DMS153 treated with DMSO at 0.1 percent for 48 hours (cell line): ENCODE measurements at regions not wholly inside any gene's neighbourhood (a gene's known extent, or its start where the extent isn't known, plus 50 kb on each side); places are given as distances from the start of the nearest gene placed in this dataset.

Experiments
- DNase-seq: peaks from one replicate; lab custom pipeline; 2025; ENCODE audit not compliant: unreplicated experiment; lab: John Stamatoyannopoulos, UW

- no peak for DNase-seq
Observed at GRCh38 chr11:32003335-32003734, 87.5 kb upstream of the RCN1 start.

GRCh38 chr11:32002311-32002710 is 88.6 kb upstream of the RCN1 start:
- no peak for DNase-seq

- no peak for DNase-seq
Observed at GRCh38 chr11:31997955-31998354, 92.9 kb upstream of the RCN1 start.

DNA sequence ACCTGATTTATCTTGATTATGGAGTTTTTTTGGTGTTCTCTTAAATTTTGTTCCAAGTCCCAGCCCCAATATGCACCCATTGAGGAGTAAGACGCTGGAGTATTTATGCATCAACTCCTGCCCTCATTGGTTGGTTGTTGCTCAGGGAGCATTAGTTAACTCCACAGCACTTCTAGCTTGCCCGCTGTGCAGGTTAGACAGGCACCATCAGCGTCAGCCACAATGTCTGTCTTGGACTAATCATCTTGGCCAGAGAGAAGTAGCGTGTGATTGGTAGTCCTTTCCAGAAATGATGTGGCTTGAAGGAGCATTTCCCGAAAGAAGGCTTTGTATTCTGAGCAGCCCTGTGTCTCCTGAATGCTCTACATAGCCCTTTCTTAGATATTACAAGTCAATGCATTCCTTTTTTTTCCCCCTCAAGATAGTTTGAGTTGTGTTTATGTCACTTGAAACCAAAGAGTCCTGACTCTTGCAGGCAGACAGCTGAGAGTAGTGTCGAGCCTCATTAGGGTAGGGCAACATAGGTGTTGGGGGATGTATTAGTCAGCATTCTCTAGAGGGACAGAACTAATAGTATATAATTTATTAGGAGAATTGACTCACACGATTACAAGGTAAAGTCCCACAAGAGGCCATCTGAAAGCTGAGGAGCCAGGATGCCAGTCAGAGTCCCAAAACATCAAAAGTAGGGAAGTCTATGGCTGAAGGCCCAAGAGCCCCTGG is 94.6 kb upstream of the RCN1 start:
- DNase-seq, result no peak

GRCh38 chr11:31995525-31996094 is 95.3 kb upstream of the RCN1 start:
- DNase-seq, result no peak

DNA sequence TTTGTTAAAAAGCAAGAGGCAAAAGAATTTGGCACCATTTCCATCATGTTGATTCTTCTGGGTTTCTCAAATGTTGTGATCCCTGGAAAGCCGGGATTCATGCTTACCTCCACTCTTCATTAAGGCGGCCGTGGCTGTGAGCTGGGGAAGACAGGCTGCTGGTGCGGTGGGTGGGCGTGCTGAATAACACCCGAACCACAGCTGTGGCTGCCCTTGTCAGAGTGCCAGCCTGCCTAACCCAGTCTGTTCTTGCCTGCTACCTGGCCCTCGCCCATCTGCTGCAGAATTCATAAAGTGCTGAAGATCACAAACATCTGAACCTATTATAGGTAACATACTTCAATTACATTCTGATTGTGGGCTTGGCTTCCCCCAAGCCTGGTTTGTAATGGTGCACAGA is 95.8 kb upstream of the RCN1 start:
- DNase-seq, result no peak

DNA sequence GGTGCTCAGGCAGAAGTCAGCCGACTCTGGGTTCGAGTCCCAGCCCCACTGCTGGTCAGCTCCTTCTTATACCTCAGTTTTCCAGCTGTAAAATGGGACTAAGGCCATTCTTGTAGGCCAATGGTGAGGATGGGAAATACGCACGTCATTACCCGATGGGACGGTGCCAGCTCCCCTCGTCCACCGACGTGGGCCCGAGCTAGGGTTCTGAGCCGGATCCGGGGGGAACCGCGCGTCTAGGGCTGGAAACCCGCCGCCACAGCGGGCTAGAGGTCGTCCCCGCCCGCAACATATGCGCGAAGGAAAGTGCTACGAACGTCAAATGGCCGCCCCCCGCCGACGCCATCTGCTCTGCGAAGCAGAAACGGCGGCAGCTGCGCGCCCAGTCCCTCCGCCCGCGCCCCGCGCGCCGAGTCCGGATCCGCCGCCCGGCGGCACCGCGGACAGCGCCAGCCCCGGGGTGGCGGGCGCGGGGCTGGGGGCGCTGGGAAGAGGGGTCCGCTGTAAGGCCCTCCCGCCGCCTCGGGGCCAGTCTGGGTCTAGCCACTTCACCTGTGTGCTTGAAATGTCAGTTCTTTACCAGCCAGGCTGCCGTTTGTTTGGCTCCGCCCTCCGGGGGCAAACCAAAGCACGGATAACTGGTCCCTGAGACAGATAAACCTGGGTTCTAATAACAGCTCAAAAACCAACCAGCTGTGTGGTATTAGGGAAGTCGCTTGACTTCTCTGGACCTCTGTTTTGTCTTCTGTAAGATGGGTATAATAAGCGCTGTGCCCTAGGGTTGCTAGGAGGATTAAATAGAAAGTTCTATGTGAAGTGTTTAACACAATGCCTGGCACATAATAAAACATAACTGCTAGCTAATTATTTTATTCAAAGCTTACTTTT is 103.5 kb upstream of the RCN1 start:
- no peak for DNase-seq

GRCh38 chr11:31986201-31986889 is 104.5 kb upstream of the RCN1 start:
- no peak for DNase-seq

- no peak for DNase-seq
Observed at GRCh38 chr11:31981457-31981856, 109.4 kb upstream of the RCN1 start.

- DNase-seq, result no peak
Observed at GRCh38 chr11:31977343-31977742, 113.5 kb upstream of the RCN1 start.

DNA sequence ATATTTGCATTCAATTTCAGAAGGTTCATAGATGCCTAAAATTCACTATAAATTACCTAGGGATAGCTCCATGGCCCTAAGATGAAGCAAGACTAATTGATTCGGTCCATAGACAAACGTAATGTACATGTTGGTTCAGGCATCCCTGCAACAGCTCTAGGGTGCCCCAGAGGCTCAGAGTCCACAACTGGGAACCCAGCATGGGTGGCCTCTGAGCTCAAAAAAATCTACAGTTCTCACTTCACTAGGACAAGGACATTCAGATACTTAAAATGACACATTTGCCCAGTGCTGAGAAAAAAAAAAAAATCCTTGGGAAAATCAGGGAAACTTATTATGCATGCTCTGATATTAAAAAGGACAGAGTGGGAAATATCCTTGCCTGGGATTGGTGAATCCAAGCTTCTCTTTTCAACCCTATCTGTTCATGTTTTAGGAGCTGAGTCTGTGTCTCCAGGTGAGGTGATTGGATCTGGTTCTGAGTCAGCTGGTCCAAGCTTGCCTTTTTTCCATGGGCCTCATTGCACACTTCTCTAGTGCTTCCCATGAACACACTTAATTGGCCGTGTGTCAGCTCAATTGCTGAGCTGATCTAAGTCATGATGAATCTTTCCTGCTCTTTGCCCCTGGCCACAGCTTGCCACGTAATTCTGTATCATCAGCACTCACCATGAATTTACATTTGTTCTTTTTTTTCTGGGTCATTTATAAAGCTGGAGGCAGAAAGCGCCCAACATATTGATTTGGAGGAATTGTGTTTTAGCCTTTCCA is 116.3 kb upstream of the RCN1 start:
- no peak for DNase-seq

- no peak for DNase-seq
Observed at GRCh38 chr11:31973172-31973571, 117.7 kb upstream of the RCN1 start.

DNA sequence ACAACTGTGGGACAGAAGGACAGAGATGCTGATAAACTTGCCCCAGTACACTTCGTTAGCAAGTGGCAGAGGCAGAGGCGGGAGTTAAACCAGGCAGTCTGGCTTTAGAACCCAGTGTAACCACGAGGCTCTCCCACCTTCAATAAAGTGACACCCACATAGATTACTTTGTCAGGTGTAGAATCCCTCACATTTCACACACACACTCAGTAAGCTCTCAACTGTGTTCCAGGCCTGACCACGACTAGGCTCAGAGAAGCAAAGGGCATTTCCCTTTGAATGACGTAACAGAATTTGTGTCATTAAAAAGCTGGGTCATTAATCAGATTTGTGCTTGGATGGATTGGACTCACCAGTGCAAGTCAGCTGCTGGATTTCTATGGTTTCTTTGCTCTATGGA is 118.3 kb upstream of the RCN1 start:
- no peak for DNase-seq

GRCh38 chr11:31969359-31969702 is 121.5 kb upstream of the RCN1 start:
- no peak for DNase-seq

DNA sequence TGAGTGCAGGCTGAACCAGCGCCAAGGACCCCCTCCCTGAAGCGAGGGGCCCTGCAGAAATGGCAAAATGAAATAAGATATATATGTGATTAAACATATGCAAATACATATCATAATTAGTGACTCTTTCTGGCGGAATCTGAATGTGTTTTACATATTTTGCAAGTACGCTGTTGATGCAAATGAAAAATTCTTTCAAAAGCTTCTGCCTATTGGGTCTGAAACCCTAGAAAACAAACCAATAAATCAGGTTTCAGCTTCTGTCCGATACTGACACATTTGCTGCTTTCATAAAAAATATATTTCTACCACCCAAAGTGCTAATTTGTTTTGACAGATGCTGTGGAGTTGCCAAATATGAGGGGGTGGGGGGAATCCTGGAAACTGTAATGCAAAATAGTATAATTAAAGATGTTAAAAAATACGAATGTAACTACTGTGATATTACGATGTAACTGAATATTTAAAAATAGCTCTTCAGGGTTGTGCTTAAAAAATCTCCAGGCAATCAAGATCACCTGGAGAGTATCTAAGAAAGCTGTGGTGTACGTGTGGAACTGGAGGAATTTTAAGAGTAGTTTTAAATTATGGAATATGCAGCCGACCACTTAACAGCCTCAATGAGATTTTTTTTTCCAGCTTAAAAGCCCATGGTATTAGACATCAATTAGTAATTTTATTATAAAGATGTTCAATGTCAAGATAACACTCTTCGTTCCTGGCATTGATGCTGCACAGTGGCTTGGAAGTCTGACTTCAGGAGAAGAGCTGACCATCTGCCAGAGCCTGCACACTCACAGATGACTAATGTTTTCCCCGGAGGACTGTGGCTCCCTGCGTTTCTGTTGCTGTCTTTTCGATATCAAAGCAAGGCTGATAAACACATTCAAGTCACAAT is 122.2 kb upstream of the RCN1 start:
- no peak for DNase-seq

- DNase-seq, result no peak
Observed at GRCh38 chr11:31967404-31968130, 123.3 kb upstream of the RCN1 start.

DNA sequence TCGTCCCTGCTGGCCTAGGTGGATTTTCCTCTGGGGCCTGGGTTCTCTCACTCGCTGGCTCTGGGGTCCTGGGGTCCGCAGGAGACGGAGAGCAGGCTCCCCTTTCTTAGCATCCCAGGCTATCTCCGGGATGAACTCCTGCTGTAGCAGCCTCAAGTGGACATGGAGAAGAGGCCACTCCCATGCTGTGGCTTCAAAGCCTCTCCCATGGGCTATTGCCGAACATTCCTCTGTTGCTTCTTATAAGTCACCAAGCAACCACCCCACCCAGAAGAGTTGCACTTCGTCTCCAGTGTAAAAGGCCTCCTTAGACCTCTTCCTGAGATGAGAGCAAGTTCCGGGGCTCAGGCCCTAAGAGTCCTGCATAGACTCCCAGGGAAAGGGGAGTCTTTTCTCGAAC is 124.0 kb upstream of the RCN1 start:
- no peak for DNase-seq

DNA sequence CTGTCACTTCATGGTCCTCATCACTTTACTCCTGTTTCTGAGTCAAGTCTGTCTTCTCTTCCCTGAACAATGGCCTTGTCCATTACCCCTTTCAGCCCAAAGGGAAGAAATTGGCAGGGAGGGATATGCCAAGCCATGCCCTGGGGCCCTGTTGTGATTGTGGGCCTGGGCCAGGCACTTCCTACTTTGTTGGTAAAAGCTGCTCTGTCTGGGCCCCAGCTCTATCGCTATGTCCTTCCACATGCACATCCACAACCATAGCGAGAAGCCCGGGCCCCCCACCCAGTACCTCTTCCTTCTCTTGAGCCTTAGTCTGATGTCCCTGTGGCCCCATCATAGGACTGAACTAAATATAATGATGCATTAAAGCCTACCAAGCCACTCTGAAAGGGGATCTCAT is 126.7 kb upstream of the RCN1 start:
- no peak for DNase-seq

DNA sequence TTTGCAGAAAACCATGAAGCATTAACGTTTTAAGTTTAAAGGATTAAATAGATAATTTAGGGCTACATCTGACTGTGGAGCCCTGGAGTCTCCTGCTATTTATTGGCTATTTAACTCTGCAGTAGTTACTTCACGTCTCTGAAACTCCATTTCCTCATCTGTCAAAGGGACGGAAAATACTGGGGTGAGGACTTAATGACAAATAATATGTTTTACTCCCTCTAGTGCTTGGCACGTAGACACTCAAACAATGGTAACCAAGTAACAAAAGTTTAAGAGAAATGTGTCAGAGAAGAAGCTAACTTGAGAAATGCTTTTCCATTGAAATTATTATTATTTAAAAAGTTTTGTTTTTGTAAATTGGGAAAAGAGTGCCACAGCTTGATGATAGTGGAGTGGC is 130.7 kb upstream of the RCN1 start:
- no peak for DNase-seq
